ENCODE measurements at regions not wholly inside any gene's neighbourhood (a gene's known extent, or its start where the extent isn't known, plus 50 kb on each side); places are given as distances from the start of the nearest gene placed in this dataset.
"Not testable (repeated sequence)": the region's sequence is repeated elsewhere in the genome, so short reads cannot be mapped to it uniquely, and the experiment has no call there.

DNA sequence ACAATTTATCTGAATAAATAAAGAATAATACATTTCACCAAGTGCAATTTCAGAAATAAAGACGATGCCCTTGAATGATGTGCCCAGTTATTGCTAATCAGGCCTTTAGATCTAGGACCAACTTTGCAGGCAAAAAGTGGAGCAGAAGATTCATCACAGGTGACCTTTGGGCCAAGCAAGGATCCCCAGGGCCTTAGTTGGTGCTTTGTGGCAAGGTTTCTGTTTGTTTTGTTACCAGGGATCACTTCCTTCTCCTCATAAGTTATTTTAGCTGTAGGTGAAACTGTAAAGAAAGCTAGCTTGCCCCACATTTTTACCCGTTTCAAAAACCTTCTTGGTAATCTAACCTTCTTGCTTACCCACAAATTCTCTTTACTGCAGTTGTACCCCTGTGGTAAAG, 323.2 kb downstream of the NEBL start:
- Mint-ChIP-seq H3K4me1 (ENCODE audit: low read depth) (no peaks in the 10 kb centered on the region), H3K36me3 (ENCODE audit: insufficient read depth) (no peaks in the 10 kb centered on the region), H3K9me3 (ENCODE audit: low read depth) (no peaks in the 10 kb centered on the region), H3K27ac (no peak overlapping the region), H3K27me3 (no peaks in the 10 kb centered on the region), H3K4me3 (ENCODE audit: low read depth) (no peak overlapping the region)
- DNase-seq (ENCODE audit: low spot score, unreplicated experiment), result no peak
- TF ChIP-seq, protein P1, sequence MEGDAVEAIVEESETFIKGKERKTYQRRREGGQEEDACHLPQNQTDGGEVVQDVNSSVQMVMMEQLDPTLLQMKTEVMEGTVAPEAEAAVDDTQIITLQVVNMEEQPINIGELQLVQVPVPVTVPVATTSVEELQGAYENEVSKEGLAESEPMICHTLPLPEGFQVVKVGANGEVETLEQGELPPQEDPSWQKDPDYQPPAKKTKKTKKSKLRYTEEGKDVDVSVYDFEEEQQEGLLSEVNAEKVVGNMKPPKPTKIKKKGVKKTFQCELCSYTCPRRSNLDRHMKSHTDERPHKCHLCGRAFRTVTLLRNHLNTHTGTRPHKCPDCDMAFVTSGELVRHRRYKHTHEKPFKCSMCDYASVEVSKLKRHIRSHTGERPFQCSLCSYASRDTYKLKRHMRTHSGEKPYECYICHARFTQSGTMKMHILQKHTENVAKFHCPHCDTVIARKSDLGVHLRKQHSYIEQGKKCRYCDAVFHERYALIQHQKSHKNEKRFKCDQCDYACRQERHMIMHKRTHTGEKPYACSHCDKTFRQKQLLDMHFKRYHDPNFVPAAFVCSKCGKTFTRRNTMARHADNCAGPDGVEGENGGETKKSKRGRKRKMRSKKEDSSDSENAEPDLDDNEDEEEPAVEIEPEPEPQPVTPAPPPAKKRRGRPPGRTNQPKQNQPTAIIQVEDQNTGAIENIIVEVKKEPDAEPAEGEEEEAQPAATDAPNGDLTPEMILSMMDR (IDR thresholded peaks at IDR 0.05; ENCODE audit: unreplicated experiment), result no peak

DNA sequence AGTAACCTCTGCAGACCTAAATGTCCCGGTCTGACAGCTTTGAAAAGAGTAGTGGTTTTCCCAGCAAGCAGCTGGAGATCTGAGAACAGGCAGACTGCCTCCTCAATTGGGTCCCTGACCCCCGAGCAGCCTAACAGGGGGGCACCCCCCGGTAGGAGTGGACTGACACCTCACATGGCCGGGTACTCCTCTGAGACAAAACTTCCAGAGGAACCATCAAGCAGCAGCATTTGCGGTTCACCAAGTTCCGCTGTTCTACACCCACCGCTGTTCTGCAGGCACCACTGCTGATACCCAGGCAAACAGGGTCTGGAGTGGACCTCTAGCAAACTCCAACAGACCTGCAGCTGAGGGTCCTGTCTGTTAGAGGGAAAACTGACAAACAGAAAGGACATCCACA, 341.1 kb downstream of the NEBL start:
- not testable (repeated sequence) for H3K4me3 Mint-ChIP-seq (ENCODE audit: low read depth); DNase-seq (ENCODE audit: low spot score, unreplicated experiment); H3K36me3 Mint-ChIP-seq (ENCODE audit: insufficient read depth); H3K27me3 Mint-ChIP-seq; H3K4me1 Mint-ChIP-seq (ENCODE audit: low read depth); H3K27ac Mint-ChIP-seq
- H3K9me3 Mint-ChIP-seq (ENCODE audit: low read depth), result peaks cover 13% of the 10 kb centered on the region

DNA sequence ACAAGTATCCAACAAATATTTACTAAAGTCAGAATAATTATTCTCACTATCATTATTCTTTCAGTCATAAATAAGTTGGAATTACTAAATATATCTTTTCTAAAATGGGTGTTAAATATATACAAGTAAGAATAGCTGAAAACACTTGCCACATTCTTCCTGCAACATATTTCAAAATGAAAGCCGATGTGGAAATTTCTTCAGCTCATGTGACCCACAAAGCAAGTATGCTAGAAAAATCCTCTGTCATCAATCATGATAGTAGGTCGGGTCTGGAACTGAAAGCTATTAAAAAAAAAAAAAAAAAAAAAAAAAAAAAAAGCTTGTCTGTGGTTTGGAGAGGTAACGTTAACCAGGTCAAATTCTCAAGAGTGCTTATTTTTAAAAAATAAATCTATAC, 344.7 kb downstream of the NEBL start:
- no peak overlapping the region for H3K4me3 Mint-ChIP-seq (ENCODE audit: low read depth)

DNA sequence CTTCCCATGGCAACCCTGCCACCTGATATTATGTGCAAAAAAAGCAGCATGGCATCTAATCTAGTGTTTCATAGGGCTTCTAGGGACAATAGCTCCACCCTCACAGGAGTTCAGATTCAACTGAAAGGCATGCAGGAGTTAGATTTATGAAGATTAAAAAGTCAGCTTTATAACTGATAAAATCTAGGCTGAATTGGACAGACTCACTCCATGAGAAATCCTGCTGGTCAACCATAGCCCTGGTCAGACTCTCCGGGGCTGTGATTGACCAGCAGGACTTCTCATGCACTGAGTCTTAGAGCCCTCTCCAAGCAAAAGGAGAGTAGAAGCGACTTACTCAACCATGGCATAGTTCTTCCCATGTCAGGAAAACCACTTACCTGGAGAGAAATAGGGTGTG, 345.4 kb downstream of the NEBL start:
- no peaks in the 10 kb centered on the region for H3K27me3 Mint-ChIP-seq
- TF ChIP-seq, protein P1 (IDR thresholded peaks at IDR 0.05; ENCODE audit: unreplicated experiment), result no peak
- no peak for DNase-seq (ENCODE audit: low spot score, unreplicated experiment)
- H3K27ac Mint-ChIP-seq, result no peak overlapping the region
- H3K36me3 Mint-ChIP-seq (ENCODE audit: insufficient read depth), result no peaks in the 10 kb centered on the region
- H3K4me3 Mint-ChIP-seq (ENCODE audit: low read depth), result no peak overlapping the region
- H3K4me1 Mint-ChIP-seq (ENCODE audit: low read depth), result no peaks in the 10 kb centered on the region
- H3K9me3 Mint-ChIP-seq (ENCODE audit: low read depth), result peaks cover 7% of the 10 kb centered on the region

More for the DNA sequence above, 344.7 kb downstream of the NEBL start:
- H3K9me3 Mint-ChIP-seq (ENCODE audit: low read depth), result peaks cover 10% of the 10 kb centered on the region
- DNase-seq (ENCODE audit: low spot score, unreplicated experiment), result no peak
- no peaks in the 10 kb centered on the region for H3K4me1 Mint-ChIP-seq (ENCODE audit: low read depth)
- no peaks in the 10 kb centered on the region for H3K27me3 Mint-ChIP-seq
- H3K36me3 Mint-ChIP-seq (ENCODE audit: insufficient read depth), result no peaks in the 10 kb centered on the region
- TF ChIP-seq, protein P1 (IDR thresholded peaks at IDR 0.05; ENCODE audit: unreplicated experiment), result no peak
- H3K27ac Mint-ChIP-seq, result no peak overlapping the region

DNA sequence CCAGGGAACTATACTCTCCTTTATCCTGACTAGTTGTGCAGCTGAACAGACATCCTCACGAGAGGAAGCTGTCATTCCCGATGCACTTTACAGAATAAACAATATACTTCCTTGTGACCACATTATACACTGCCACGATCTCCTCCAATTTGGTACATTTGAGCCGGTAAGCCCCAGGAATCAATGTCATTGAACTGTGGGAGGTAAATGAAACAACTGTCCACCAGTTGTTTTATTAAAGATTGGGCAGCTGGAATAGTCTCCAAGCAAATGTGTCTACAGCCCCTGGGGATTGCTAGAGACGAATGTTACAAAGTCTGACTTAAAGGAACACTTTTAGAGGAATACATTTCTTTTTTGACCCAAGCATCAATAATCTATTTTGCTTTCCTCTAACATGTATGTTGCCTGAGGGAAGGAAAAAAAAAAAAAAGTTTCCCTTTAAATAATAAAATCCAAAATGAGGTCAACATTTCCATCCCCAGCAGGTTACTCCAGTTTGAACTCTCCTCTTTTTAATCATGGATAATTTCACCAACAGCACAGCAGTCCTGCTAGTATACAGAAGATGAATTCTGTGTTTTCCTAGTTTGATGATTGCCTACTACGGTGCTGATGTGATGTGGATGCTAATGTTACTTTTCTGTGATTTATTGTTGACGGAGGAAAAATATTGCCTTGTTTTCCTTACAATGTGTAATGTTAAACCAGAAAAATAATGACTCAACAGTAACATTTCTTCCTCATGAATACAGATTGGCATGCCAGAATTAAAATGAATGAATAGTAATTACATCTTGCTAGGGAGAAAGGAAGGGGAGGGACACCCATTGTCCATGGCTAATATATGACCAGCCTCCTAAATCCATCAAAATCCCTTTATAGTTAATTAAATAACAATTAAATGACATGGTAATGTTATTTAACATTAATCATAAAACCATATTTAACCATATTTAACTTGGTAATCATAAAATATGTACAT, 360.9 kb downstream of the NEBL start:
- no peaks in the 10 kb centered on the region for H3K36me3 Mint-ChIP-seq (ENCODE audit: insufficient read depth)

DNA sequence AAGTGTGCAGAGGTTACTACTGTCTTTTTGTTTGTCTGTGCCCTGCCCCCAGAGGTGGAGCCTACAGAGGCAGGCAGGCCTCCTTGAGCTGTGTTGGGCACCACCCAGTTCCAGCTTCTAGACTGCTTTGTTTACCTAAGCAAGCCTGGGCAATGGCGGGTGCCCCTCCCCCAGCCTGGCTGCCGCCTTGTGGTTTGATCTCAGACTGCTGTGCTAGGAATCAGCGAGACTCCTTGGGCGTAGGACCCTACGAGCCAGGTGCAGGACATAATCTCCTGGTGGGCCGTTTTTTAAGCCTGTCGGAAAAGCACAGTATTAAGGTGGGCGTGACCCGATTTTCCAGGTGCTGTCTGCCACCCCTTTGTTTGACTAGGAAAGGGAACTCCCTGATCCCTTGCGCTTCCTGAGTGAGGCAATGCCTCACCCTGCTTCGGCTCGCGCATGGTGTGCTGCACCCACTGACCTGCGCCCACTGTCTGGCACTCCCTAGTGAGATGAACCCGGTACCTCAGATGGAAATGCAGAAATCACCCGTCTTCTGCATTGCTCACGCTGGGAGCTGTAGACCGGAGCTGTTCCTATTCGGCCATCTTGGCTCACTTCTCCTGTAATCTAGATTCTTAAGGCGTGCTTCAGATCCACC, 365.7 kb downstream of the NEBL start:
- not testable (repeated sequence) for H3K4me1 Mint-ChIP-seq (ENCODE audit: low read depth); H3K36me3 Mint-ChIP-seq (ENCODE audit: insufficient read depth); DNase-seq (ENCODE audit: low spot score, unreplicated experiment); H3K27ac Mint-ChIP-seq; H3K4me3 Mint-ChIP-seq (ENCODE audit: low read depth); H3K27me3 Mint-ChIP-seq
- H3K9me3 Mint-ChIP-seq (ENCODE audit: low read depth), result peaks cover 14% of the 10 kb centered on the region

More for the DNA sequence above, 360.9 kb downstream of the NEBL start:
- TF ChIP-seq, protein P1 (IDR thresholded peaks at IDR 0.05; ENCODE audit: unreplicated experiment), result no peak
- Mint-ChIP-seq H3K4me1 (ENCODE audit: low read depth) (no peaks in the 10 kb centered on the region), H3K4me3 (ENCODE audit: low read depth) (no peak overlapping the region), H3K27ac (no peak overlapping the region), H3K27me3 (no peaks in the 10 kb centered on the region), H3K9me3 (ENCODE audit: low read depth) (peaks cover 8% of the 10 kb centered on the region)
- no peak for DNase-seq (ENCODE audit: low spot score, unreplicated experiment)
